ENCODE measurements at regions not wholly inside any gene's neighbourhood (a gene's known extent, or its start where the extent isn't known, plus 50 kb on each side); places are given as distances from the start of the nearest gene placed in this dataset.

GRCh38 chr2:4828682-4829374 lies 863.4 kb upstream of the SOX11 start:
- intact Hi-C loops (cut with micrococcal nuclease): no loop called here

DNA sequence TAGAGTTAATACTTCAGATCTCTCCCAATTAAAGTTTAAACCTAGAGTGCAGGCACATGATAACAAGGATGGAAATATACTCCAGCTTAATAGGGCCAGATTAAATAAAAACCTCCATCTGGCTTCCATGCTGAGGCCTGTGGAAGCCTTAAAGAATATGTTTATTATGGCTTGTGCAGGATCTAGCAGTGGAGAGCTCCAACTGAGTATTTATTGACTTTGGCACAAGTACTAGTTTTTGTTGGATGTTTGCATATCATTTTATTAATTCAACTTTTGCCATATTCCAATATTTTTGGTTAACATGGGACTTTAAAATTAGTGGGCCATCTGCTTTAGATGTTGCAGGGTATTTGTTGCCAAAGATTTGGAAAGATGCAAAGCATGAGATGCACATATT lies 860.4 kb upstream of the SOX11 start:
- intact Hi-C loops (cut with micrococcal nuclease): no loop called here

DNA sequence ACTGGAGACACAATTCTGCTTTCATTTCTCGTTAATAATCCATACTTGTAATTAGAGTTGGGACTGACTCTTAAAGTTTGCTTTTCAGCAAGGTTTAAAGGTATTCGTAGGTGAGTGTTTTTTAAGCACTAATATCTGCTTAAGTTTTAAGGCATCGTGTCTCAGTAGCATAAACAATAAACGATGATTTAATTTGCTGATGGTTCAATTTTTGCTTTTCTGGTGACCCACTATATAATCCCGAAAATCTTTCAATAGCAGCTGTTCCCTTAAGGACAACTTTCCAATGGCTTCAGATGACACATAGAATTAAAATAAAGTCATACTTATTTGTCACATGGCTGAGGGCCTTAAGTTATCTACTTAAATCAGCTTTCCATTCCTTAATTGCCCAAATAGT lies 859.5 kb upstream of the SOX11 start:
- intact Hi-C loops (cut with micrococcal nuclease): no loop called here

DNA sequence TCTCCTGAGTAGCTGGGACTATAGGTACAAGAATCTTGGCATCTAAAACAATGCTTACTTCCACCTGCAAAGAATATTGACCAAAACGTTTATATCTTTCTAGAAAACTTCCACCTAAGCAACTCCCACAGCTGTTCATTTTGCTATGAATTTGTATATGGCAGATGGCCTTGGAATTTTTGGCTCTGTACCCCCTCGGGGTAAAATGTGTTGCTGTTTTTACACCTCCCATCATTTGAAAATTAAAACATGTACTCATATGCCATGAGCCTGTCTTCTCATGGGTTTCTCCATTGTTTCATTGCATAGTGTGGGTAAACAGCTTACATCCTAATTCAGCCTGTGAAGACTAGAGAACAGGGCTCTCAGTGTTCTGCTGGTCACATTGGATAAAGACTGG lies 853.6 kb upstream of the SOX11 start:
- intact Hi-C loops (cut with micrococcal nuclease): no loop called here

DNA sequence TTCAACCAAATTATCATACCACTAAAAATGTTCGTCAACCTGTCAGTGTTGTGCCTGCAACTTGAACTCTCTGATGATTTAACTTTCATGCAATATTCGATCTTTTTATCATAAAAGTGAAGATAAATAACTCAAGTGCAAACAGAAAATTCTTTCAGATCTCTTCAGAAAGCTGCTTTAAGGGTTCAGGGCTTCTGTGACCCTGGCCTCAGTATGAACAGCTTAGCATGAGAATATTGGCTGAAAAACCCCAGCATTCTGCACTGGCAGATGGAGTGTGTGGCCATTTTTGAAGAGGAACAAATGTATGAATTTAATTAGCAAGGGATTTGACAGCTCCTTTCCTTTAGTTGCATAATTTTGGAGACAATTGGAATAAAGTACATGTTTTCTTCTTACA lies 851.4 kb upstream of the SOX11 start:
- intact Hi-C loops (cut with micrococcal nuclease): no loop called here

- intact Hi-C loops (cut with micrococcal nuclease): no loop called here
Observed at GRCh38 chr2:4844881-4845280, 847.3 kb upstream of the SOX11 start.

DNA sequence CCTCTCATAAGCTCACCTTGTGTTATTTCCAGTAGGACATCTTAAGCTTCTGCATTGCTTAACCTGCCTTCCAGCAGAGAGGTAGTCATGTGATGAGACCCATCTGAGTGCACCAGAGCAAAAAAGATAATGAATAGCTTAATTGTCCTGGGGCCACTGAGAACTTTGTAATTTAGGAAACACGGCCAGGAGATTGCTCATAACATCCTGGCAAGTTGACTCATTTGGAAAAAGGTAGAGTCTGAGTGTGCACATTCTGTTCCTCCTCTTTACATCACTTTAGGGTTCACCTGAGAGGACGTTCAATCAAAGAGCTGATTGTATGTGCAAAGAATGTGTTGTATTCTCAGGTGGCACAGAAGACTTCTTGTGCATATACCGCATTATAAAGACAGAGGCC lies 830.2 kb upstream of the SOX11 start:
- intact Hi-C loops (cut with micrococcal nuclease): no loop called here

DNA sequence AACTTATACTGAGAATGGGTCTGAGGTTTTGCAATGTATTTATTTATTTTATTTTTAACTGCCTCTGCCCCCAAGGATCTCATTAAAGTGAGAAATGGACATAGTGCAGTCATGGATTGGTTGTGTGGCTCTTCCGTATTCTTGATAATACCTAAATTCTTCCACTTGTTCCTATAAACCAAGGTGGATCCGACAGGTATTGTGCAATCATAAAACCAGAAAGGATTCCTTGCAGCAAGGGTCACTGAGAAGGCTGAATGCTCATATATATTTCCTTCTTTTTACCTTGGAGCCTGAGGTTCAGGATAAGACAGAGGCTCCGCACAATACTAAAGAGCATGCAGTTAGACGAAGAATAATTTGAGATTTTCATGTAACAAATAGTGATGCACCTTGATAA lies 826.0 kb upstream of the SOX11 start:
- intact Hi-C loops (cut with micrococcal nuclease): no loop called here

- intact Hi-C loops (cut with micrococcal nuclease): no loop called here
Observed at GRCh38 chr2:4868466-4868865, 823.7 kb upstream of the SOX11 start.

- intact Hi-C loops (cut with micrococcal nuclease): no loop called here
Observed at GRCh38 chr2:4869154-4869553, 823.0 kb upstream of the SOX11 start.

DNA sequence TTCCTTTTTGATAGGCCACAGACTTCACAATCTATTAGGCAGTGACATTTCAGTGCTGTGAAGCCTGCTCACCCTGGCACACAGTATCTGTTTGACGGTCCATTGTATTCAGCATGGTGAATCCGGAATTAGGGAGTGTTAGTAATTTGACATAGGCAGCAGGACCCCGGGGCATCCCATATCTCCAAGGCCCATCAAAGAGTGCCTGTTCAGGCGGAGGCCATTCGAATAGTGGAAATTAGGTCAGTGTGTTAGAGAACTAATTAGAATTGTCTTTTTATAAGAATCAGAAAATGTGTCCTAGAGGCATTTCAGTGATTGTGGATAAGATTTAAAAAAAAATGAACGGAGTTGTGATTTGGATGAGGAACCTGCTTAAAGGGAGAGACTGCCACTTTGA lies 818.8 kb upstream of the SOX11 start:
- intact Hi-C loops (cut with micrococcal nuclease): no loop called here

DNA sequence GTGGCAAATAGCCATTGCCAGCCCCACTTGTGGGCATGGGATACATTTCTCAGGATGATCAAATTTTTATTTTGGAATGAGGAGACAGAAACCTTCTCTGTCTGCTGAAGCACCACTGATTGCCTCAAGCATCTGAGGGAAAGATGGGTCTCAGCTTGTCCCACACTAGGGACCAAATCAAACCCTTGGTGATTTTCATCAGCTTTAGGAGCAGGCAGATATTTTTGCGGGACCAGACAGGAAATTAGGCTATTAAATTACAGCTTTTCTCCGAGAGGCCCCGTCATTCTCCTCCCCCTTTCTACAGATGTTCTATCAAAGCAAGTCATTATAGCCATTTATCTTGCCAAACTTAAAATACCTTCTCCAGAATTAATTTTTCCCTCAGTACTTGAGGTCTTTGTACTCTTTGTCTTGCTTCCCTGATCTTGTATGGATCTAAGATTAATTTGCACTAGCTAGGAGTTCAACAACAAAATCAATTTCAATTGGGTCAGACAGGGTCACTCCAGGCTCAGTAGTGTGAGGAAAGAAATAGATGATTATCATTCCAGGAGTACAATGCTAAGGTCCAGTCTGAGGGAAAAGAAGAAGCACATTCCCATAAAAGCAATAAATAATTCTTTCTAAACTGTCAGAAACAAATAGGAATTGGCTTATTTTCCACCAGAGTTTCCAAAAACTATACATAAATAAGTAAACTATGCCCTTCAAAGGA lies 818.1 kb upstream of the SOX11 start:
- intact Hi-C loops (cut with micrococcal nuclease): no loop called here

GRCh38 chr2:4882421-4882820 lies 809.8 kb upstream of the SOX11 start:
- intact Hi-C loops (cut with micrococcal nuclease): no loop called here

DNA sequence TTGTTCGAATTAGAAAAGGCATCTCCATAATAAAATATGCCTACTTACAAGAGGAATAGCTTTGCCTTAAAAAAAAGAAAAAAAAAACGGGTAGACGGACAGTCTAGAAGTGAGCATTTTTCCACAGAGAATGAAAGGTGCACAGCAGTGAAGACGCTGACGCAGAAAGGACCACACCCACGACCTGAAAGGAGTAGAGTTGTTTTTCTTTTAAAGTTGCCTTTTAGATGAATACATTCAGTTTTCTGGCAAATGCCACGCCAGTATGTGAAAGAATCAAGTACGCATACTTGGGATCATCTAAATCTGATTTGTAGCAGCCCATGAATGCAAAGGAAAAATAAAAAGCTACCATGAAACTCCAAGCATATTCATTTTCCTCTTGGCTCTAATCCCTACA lies 809.2 kb upstream of the SOX11 start:
- intact Hi-C loops (cut with micrococcal nuclease): no loop called here

- intact Hi-C loops (cut with micrococcal nuclease): no loop called here
Observed at GRCh38 chr2:4883375-4883774, 808.8 kb upstream of the SOX11 start.

GRCh38 chr2:4884117-4884571 lies 808.0 kb upstream of the SOX11 start:
- intact Hi-C loops (cut with micrococcal nuclease): no loop called here

DNA sequence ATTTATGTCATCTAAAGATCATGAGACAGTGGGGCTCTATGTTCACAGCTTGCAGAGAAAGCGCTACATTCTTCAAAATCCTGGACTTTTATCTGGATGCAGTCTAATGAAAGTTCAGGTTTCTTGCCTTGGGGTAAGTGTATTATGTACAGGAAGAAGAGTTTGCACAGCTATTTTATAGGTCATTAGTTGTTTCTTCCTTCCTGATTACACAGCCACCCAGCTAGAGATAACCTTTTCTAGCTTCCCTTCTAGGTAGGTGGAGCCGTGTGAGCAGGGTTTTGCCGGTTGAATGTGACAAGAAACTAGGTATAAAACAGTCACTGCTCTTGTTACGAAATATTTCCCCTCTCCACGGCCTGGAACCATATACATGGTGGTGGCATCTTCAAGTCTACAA lies 800.8 kb upstream of the SOX11 start:
- intact Hi-C loops (cut with micrococcal nuclease): no loop called here

DNA sequence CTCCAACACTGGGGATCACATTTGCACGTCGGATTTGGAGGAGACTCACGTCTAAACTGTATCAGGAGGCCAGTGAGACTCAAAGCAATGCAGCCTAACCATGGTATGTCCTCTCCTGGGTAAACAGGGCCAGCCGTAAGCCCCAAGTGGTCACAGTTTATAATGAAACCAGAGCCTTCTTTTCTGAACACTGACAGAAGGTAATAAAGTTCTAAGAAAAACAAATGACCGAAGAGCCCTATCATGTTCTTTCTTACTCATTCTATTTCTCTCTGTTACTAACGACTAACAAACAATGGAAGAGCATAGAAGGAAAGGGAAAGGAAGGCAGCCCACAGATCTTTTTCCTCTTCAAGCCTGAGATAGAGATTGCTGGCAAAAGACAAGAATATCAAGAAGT lies 796.8 kb upstream of the SOX11 start:
- intact Hi-C loops (cut with micrococcal nuclease): no loop called here

- intact Hi-C loops (cut with micrococcal nuclease): no loop called here
Observed at GRCh38 chr2:4898706-4899105, 793.5 kb upstream of the SOX11 start.

DNA sequence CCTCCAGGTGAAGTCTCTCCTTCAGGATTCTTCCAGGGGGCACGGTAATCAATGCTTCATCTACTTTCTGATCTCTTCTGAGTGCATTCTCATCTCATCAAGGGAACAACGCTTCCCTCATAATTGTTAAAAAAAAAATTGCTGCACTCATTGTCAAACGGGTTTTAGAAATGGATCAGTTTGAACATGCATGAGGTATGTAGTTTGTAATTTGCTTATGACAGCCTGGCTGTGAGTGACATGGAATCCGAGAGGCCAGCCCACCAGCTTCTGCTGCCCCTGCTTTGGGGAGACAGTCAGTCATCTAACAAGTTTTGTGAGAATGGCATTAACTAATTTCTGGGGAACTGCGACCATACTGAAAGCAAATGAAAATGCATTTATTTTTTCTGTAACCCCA lies 791.9 kb upstream of the SOX11 start:
- intact Hi-C loops (cut with micrococcal nuclease): no loop called here

- intact Hi-C loops (cut with micrococcal nuclease): no loop called here
Observed at GRCh38 chr2:4900861-4901770, 791.1 kb upstream of the SOX11 start.

GRCh38 chr2:4903656-4904348 lies 788.4 kb upstream of the SOX11 start:
- intact Hi-C loops (cut with micrococcal nuclease): no loop called here

All from T-helper 1 cell treated with Interleukin-12 subunit alpha and Interleukin-12 subunit beta and Interleukin-4 antibody, amounts not matched to agents 30 ng/mL and 1 ng/mL, for 36 hours (primary cell).